GM18868 (cell line): ENCODE measurements at regions not wholly inside any gene's neighbourhood (a gene's known extent, or its start where the extent isn't known, plus 50 kb on each side); places are given as distances from the start of the nearest gene placed in this dataset.

Source experiments
- ATAC-seq: cut with Tn5 transposase; IDR thresholded peaks from one replicate; pipeline ENCODE4 v1.9.1; 2021; ENCODE audit warnings: mild to moderate bottlenecking, moderate library complexity; ENCODE audit not compliant: unreplicated experiment

DNA sequence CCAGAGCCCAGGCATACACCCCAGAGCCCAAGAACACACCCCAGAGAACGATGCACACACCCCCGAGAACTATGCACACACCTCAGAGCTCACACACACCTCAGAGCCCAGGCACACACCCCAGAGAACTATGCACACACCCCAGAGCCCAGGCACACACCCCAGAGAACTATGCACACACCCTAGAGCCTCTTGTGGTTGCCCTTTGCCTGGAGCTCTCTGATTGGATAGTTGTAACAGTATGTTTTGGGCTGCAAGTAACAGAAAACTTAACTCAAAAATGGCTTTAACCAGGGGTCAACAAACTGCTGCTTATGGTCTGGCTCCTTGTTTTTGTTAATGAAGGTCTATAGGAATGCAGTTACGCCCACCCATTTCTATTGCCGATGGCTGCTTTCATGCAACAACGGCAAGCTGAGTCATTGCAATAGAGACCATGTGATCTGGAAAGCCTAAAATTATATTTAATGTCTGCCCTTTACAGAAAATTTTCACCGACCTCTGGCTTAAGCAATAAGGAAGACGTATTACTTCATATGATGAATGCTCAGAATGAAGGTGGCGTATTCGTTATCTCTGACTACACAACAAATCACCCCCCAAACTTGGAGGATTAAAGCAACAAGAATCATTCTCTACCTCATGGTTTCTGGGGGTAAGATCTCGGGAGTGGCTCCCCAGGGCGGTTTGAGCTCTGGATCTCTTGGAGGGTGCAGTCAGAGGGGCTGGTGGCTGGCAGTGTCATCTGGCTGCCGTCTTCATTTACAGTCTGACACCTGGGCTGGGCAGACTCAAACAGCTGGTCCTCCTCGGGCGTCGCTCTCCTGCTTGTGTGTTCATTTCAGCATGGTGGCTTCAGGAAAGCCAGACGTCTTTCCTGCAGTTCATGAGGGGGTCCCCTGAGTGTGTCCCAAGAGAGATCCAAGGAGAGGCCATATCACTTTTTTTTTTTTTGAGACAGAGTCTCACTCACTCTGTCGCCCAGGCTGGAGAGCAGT lies 66.3 kb upstream of the NCOR2 start:
- no peak for ATAC-seq

DNA sequence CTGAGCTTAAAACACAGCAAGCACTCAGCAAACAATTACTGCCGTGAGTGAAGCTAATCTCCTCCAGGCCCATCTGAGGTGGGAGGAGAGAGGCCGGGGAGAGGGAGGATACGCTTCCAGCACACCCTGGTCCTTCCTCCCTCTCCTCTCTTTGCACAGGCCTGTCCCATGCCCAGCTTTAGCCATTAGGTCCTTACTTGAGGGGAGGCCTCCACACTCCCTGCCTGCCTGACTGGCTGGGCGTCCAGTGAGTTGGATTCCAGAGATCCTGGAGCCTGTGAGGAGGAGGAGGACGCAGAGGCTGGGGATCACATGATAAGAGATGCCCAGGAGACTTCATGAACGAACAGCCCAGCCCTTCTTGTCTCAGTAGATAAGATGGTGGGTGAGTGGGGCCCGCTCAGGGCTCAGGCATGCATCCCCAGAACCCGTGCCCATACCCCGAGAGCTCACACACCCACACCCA lies 65.1 kb upstream of the NCOR2 start:
- no peak for ATAC-seq

DNA sequence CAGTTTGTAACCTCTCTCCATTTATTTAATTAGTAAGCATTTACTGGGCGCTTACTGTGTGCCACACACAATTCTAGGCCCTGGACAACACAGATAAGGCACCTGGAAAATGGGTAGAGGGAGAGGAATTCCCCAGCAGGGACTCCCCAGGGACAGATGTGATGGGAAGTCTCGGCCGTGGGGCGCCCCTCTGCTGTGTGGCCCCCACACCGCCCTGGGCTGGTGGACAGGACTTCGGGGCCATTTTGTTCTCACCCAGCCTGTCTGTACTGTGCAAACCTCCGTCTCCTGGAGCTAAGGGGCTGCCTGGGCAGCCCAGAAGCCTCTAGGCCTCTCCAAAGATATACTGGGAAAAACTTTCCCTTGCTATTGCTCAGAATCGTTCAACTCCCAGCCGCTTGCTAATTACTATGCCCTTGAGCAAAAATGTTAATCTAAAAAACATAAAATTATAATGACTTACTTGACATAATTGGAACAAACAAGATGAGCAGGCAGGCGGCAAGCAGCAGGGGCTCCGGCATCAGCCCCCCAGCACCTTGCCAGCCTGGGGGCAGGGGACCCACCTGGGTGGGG lies 64.4 kb upstream of the NCOR2 start:
- ATAC-seq, result no peak

DNA sequence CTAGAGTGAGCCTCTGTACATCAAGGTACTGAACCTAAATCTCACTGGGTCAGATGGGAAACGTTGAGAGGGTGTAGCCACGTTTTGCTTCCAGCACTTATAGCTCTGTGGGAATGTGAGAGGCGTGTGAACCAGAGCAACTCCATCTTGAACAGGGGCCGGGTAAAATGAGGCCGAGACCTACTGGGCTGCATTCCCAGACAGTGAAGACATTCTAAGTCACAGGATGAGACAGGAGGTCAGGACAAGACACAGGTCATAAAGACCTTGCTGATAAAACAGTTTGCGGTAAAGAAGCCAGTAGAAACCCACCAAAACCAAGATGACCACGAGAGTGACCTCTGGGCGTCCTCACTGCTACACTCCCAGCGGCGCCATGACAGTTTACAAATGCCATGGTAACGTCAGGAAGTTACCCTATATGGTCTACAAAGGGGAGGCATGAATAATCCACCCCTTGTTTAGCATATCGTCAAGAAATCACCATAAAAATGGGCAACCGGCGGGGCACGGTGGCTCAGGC lies 63.4 kb upstream of the NCOR2 start:
- no peak for ATAC-seq

DNA sequence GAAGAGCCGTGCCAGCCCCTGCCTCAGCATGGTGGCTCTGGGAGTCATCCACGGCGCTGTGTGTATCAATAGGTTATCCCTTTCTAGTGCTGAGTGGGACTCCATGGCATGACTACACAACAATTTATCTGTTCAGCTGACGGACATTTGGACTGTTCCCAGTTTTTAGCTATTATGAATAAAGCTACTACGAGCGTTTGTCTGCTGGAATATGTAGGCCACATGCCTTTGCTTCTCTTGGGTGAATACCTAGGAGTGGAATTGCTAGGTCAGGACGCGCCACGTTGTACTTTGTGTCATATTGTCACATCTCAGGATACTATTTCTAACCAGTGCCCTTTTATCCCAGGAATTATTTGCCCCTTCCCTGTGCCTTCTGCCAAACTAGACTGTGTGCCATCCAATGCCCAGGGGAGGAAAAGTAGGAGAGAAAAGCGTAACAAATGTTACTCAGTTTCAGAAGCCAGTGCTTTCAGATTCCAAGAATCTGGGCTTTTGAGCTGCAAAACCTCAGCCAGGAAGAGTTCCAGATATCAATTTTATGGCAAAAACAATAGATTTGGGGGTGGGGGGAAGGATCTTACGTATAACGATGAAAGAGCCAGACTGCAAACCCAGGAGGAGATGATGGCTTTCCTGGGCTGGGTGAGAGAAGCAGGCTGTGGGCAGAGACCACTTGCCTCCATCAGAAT lies 62.5 kb upstream of the NCOR2 start:
- ATAC-seq, result no peak

DNA sequence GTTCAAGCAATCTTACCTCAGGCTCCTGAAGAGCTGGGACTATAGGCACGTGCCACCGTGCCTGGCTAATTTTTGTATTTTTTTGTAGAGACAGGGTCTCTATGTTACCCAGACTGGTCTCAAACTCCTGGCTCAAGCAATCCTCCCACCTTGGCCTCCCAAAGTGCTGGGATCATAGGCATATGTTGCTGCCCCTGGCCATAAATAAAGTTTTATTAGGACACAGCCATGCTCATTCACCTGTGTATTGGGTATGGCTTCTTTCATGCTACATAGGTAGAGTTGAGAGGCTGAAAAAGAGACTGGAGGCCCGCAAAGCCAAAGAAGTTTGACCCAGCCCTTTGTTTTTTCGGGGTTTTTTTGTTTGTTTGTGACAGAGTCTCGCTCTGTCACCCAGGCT lies 61.7 kb upstream of the NCOR2 start:
- no peak for ATAC-seq

DNA sequence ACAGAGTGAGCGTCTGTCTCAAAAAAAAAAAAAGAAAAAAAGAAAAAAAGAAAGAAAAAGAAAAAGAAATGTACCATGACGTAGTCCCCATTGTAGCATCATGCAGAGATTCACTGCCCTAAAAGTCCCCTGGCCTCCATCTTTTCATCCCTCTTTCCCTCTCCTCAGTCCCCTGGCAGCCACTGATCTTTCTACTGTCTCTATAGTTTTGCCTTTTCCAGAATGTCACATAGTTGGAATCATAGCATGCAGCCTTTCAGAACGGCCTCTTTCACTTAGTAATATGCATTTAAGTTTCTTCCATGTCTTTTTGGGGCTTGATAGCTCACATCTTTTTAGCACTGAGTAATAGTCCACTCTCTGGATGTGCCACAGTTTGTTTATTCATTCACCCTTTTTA lies 60.5 kb upstream of the NCOR2 start:
- ATAC-seq, result no peak

DNA sequence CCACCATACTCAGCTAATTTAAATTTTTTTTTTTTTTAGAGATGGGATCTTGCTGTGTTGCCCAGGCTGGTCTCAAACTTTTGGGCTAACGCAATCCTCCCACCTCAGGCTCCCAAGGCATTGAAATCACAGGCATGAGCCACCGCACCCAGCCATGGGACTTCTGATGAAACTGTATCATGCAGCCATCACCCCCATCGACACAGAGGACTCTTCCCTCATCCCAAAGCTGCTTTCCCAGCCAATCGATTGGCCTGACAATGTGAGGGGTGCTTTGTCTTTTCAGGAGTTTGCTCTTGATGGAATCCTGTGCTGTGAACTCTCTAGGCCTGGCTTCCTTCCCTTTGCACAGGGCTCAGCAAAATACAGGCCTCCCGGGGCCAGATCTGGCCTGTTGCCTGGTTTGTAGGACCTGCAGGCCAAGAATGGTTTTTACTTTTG lies 59.6 kb upstream of the NCOR2 start:
- no peak for ATAC-seq

DNA sequence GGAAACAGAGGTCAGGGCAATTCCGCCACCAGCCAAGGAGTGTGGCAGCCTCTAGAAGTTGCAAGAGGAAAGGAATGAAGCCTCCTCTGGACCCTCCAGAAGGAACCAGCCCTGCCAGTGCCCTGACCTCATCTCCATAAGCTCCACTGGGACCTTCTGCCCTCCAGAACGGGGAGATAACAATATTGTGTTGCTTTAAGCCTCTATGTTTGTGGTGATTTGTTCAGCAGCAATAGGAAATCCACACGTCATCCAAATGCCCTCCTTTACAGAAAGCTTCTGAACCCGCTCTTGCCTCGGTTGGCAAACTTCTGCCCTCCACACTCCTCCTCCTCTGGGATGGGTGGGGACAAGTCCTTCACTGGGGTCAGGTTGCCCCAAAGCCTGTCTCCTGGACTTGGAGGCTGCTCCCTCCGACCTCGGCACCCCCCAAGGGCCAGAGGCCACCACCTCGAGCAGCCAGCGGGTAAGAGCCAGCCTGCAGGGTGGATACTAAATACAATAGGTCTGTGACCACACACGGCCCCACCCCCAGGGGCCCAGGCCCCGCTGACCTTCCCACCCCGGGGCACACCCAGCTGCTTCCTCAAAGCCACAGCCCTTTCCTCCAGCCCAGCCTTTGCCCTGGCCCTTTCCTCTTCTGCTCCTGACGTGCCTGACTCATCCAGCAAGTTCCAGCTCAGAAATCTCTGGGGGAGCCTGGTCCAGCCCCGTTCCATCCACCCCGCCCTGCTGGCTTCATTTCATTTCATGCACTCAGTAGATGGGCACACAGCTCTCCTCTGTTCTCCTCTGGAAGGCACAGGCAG lies 58.7 kb upstream of the NCOR2 start:
- no peak for ATAC-seq

DNA sequence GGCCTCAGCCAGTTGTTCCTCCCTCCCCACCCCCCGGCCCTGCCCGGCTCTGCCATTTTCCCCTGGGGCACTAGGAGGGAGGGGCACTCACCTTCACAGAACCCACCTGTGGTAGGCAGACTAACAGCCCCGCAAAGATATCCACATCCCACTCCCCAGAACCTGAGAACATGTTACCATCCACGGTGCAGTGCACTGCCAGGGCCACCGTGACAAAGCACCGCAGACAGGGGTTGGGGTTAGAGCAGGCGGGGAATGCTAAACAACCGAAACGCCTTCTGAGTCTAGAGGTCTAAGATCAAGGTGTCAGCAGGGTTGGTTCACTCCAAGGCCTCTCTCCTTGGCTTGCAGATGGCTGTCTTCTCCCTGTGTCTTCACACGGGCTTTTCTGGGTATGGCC lies 57.4 kb upstream of the NCOR2 start:
- ATAC-seq, result no peak

DNA sequence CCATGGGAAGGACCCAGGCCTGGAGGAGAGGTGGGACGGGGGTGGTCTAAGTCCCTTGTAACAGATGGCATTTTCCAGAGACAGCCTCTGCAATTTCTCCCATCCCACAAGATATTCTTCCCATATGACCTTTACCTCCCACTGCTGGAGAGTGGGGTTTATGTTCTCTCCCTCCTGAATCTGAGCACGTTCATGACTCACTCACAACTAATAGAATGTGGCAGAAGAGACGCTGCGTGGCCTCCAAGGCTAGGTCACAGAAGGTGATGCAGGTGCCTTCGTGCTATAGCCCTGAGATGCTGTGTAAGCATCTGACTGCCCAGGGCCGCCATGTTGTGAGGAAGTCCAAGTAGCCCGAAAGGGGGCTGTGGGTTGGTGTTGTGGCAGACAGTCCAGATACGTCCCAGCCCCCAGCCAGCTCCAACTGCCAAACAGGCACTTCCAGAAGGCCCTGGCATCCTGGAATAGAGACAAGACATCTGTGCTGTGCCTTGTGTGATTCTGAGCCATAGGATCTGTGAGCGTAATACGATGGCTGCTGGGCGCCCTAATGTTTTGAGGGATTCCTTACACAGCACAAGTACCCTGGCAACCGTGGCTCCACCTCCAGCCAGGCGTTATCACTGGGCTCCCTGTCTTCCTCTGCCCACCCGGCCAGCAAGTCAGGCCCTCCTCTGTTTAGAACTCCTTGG lies 56.1 kb upstream of the NCOR2 start:
- no peak for ATAC-seq

DNA sequence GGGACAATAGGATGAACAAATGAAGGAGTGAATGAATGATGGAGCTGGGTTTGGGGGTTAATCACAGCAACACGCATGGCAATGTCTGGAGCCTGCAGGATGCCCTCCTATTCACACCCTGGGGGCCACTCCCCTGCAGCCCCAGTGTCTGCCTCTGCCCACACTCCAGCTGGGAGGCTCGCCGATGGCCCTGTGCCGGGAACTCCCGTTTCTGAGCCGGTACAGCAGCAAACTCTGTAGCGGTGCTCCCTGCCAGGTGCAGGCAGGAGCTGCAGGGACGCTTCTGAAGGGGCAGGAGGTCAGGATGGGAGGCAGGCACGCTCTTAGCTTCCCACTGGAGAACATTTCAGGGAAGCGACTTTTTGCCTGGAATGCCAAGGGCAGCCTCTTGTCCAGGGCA lies 55.4 kb upstream of the NCOR2 start:
- ATAC-seq, result no peak

DNA sequence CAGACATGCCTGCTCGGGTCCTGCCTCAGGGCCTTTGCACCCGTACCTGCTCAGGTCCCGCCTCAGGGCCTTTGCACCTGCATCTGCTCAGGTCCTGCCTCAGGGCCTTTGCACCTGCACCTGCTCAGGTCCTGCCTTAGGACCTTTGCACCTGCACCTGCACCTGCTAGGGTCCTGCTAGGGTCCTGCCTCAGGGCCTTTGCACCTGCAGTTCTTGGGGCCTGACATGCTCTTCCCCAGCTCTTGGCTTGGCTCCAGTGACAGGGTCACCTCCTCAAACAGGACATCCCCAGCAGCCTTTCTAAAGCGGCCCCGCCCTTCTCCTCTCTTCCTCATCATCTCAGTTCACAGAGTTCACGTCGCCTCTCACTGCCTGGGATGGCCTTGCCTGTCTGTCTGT lies 54.9 kb upstream of the NCOR2 start:
- no peak for ATAC-seq

DNA sequence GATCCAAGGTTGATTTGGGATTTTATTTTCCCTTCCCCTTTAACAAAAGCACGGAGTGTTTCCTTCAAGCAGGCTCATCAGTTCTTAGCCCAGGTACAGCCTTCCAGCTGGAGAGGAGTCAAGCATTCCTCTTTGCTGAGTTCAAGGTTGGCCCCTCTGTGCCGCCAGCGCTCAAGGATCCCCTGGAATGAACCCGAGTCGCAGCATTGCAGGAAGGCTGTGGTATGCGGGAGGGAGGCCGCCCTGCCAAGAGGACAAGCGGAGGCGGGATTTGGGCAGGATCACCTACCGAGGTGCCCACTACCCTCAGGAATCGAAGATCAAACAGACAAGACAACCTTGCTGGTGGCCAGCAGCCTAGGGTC lies 53.9 kb upstream of the NCOR2 start:
- no peak for ATAC-seq

DNA sequence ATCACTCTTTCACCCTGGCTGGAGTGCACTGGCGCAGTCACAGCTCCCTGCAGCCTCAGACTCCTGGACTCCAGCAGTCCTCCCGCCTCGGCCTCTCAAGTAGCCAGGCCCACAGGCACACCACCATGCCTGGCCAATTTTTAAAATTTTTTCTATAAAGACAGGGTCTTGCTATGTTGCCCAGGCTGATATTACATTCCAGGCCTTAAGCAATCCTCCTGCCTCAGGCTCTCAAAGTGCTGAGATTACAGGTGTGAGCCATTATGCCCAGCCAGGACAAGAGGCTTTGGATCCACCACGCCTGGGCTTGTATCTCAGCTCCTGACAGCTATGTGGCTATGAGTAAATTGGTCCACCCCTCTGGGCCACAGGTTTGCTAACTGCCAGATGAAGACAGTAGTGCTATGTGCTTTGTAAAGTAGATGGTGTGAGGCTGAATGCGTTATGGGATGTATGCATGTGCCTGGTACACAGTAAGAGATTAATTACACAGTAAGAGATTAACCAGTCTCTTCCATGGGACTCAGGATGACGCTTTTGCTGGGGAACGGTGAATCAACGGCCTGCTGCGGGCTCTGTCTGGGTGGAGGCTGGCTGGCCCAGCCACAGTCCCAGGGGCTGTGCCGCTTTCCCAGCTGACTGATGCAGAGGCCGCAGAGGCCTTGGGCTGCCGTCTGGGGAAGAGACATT lies 53.3 kb upstream of the NCOR2 start:
- ATAC-seq, result no peak

DNA sequence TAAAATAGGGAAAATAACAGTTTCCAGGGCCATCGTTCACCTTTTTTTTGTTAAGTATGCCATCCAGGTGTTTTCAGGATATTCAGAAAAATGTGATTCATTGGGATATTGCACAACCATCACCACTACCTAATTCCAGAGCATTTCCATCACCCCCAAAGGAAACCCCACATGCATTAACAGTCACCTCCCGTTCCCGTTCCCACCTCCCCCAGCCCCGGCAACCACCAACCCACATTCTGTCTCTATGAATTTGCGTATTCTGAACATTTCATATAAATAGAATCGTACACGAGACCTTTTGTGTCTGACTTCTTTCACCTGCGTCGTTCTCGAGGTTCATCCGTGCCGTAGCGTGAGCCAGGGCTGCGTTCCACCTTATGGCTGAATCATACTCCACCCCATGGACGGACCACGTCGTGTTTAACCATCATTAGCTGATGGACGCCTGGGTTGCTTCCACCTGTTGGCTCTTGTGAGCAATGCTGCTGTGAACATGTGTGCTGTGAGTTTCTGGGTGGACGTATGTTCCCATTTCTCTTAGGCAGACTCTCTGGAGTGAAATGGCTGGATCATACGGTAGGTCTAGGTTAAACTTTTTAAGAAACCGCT lies 51.0 kb upstream of the NCOR2 start:
- ATAC-seq, result no peak

DNA sequence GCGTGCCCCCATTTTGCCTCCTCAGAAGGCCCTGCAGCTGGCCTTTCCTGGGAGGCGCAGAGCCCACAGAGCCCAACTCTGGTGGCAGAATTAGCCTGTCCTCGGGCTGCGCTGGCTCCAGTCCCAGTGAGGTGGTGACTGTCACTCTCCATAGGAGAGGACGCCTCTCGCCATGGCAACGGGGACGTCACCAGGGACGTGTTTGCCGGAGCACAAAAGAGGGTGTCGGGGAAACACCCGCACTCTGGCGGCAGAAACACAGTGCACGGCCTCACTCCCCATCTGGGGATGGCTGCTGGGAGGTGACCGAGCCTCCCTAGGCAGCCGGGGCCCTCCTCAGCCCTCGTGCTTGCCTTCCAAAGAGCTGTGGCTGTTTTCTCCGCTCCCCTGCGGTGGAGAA lies 50.2 kb upstream of the NCOR2 start:
- ATAC-seq, result no peak
